ENCODE measurements at regions not wholly inside any gene's neighbourhood (a gene's known extent, or its start where the extent isn't known, plus 50 kb on each side); places are given as distances from the start of the nearest gene placed in this dataset.

DNA sequence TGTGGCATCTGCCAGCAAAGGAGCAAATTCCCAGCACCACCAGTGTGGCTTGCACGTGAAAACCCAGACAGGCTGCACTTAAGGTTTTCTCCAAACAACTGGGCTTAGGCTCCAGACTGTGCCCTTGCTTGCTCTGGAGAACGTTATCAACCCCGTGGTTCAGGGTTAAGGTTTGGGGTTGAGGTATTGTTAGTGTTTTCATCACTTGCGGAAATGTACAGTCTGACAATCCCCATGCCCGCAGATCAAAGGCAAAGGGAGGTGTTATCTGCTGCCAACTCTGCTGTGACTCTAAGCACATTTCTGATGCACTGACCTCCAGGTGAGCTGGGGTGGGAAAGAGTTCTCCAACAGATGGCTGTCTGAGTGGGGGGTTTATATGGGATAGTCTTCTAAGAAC is 253.5 kb upstream of the NT5C1B start:
- TF ChIP-seq, protein P1, sequence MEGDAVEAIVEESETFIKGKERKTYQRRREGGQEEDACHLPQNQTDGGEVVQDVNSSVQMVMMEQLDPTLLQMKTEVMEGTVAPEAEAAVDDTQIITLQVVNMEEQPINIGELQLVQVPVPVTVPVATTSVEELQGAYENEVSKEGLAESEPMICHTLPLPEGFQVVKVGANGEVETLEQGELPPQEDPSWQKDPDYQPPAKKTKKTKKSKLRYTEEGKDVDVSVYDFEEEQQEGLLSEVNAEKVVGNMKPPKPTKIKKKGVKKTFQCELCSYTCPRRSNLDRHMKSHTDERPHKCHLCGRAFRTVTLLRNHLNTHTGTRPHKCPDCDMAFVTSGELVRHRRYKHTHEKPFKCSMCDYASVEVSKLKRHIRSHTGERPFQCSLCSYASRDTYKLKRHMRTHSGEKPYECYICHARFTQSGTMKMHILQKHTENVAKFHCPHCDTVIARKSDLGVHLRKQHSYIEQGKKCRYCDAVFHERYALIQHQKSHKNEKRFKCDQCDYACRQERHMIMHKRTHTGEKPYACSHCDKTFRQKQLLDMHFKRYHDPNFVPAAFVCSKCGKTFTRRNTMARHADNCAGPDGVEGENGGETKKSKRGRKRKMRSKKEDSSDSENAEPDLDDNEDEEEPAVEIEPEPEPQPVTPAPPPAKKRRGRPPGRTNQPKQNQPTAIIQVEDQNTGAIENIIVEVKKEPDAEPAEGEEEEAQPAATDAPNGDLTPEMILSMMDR (IDR thresholded peaks at IDR 0.05) = no peak
- TF ChIP-seq POLR2A (IDR thresholded peaks at IDR 0.05) = no peak

All from esophagus squamous epithelium (tissue), 4 donors.